Fibroblast of lung (primary cell): ENCODE measurements at regions not wholly inside any gene's neighbourhood (a gene's known extent, or its start where the extent isn't known, plus 50 kb on each side); places are given as distances from the start of the nearest gene placed in this dataset.
A peak's percentile ranks its signal among the peaks of the same experiment; 100 is the strongest.

Experiments
- DNase-seq, 2 donors: peaks; one replicate each; pipeline versions ENCODE4 v3.0.0 to v3.0.0-alpha.2; 2010; ENCODE audit warnings: low read depth in 2 of 2
- H2AFZ ChIP-seq: 2 replicates; pipeline ENCODE4 v1.5.1; 2012; ENCODE audit warnings: low read length, control low read depth, inconsistent platforms
- H3K27ac ChIP-seq: 2 replicates; pipeline ENCODE4 v1.5.1; 2011; ENCODE audit warnings: low read length, control low read depth; ENCODE audit not compliant: insufficient read depth
- H3K27me3 ChIP-seq: 2 replicates; pipeline ENCODE4 v1.5.1; 2011; ENCODE audit warnings: mild to moderate bottlenecking, low read length; ENCODE audit not compliant: control insufficient read depth, insufficient read depth
- H3K36me3 ChIP-seq: 2 replicates; pipeline ENCODE4 v1.5.1; 2011; ENCODE audit warnings: low read length; ENCODE audit not compliant: control insufficient read depth, insufficient read depth
- H3K4me1 ChIP-seq: 2 replicates; pipeline ENCODE4 v1.5.1; 2011; ENCODE audit warnings: low read length; ENCODE audit not compliant: control insufficient read depth, insufficient read depth; ENCODE audit errors: extremely low read depth
- H3K4me2 ChIP-seq: 2 replicates; pipeline ENCODE4 v1.5.1; 2011; ENCODE audit warnings: low read length, control low read depth; ENCODE audit not compliant: insufficient read depth; ENCODE audit errors: extremely low read depth
- H3K4me3 ChIP-seq, 4 experiments: fragments of 200-600 bp in 1 of 4; sonication (generic) in 1 of 4; replicated peaks in 1 of 4; 2 replicates each; pipeline ENCODE4 v1.5.1; 2011 to 2016; ENCODE audit warnings: low read length in 4 of 4, low read depth in 3 of 4, mild to moderate bottlenecking in 3 of 4, control low read depth in 2 of 4, inconsistent platforms in 1 of 4, mixed read lengths in 1 of 4; ENCODE audit not compliant: insufficient read depth in 1 of 4; ENCODE audit errors: control extremely low read depth in 1 of 4
- H3K79me2 ChIP-seq: 2 replicates; pipeline ENCODE4 v1.5.1; 2012; ENCODE audit warnings: mild to moderate bottlenecking, low read length, inconsistent platforms; ENCODE audit not compliant: control insufficient read depth, insufficient read depth
- H3K9ac ChIP-seq: 2 replicates; pipeline ENCODE4 v1.5.1; 2011; ENCODE audit warnings: mild to moderate bottlenecking, low read length, control low read depth; ENCODE audit not compliant: insufficient read depth
- H3K9me3 ChIP-seq: 2 replicates; pipeline ENCODE4 v1.5.1; 2012; ENCODE audit warnings: low read depth, low read length; ENCODE audit not compliant: control insufficient read depth, insufficient read depth
- H4K20me1 ChIP-seq: 2 replicates; pipeline ENCODE4 v1.5.1; 2011; ENCODE audit warnings: low read length; ENCODE audit not compliant: control insufficient read depth, insufficient read depth; ENCODE audit errors: extremely low read depth
- CTCF ChIP-seq, 2 donors: IDR thresholded peaks in 1 of 2; conservative IDR thresholded peaks in 1 of 2; 1 replicate in 1 of 2; 2 replicates in 1 of 2; pipeline ENCODE4 v1.5.1; 2011 to 2012; ENCODE audit warnings: low read length in 2 of 2, control low read depth in 1 of 2, inconsistent platforms in 1 of 2, low read depth in 1 of 2, mild to moderate bottlenecking in 1 of 2
- EZH2 ChIP-seq: IDR thresholded peaks from 2 replicates; pipeline ENCODE4 v1.5.1; 2012; ENCODE audit warnings: low read length, control low read depth, mild to moderate bottlenecking; ENCODE audit errors: missing control alignments

- Histone ChIP-seq H3K4me1 (peaks cover 31% of the 10 kb centered on the region), H2AFZ (no peak overlapping the region), H3K9ac (no peak overlapping the region), H3K27ac (peak overlapping the region; percentile 83), H3K79me2 (no peaks in the 10 kb centered on the region), H4K20me1 (no peaks in the 10 kb centered on the region), H3K4me3 (no peak overlapping the region), H3K36me3 (no peaks in the 10 kb centered on the region), H3K4me2 (no peak overlapping the region), H3K9me3 (no peaks in the 10 kb centered on the region), H3K27me3 (no peaks in the 10 kb centered on the region)
- DNase-seq = peak; percentile 86 to 97
- TF ChIP-seq EZH2 = no peak
These were observed 119.6 kb upstream of the FST start for GRCh38 chr5:53360811-53361210.

DNA sequence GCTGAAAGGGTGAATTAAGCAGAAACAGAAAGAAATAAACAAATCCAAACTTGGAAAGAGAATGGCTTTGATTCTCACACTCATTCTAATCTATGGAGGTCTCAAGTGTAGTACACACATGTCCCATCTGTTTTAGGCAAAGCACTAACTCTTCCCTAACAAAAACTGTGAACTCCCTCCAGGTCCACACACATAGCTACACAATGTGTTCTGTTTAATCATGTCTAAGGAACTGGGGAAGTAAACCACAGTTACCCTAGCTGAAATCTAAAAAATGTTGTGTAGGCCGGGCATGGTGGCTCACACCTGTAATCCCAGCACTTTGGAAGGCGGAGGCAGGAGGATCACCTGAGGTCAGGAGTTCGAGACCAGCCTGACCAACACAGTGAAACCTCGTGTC, 118.7 kb upstream of the FST start:
- Histone ChIP-seq H3K4me3 (no peak overlapping the region), H4K20me1 (no peaks in the 10 kb centered on the region), H3K36me3 (no peaks in the 10 kb centered on the region), H3K9ac (no peak overlapping the region), H3K27ac (peak overlapping the region; percentile 83), H3K4me1 (peaks cover 31% of the 10 kb centered on the region), H3K27me3 (no peaks in the 10 kb centered on the region), H3K9me3 (no peaks in the 10 kb centered on the region), H2AFZ (no peak overlapping the region), H3K79me2 (no peaks in the 10 kb centered on the region), H3K4me2 (peak overlapping the region; percentile 20)
- DNase-seq = peak in 1 of 2 donors; percentile 42
- TF ChIP-seq CTCF (conservative IDR thresholded peaks at IDR 0.05 in 1 of 2, IDR thresholded peaks at IDR 0.05 in 1 of 2; ENCODE audit: low read depth in 1 of 2, low read length in 2 of 2) (no peak), EZH2 (no peak)

DNA sequence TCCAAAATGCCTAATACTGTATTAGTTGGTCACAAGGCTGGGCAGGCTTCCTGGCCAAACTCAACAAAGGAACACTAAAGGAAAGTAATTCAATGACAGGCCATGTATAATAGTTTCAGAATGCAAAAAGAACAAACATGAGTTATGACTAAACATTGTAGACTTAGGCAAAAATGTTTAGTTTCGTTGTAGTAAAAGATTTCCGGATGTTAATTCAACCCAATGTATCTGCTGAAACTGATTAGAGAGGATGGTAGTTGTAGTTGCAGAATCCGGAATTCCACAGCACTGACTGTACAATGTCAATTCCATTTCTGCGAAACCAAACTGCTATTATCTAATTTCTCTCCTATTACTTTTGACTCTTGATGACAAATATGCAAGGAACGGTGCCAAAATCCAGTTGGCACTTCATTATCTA, 117.9 kb upstream of the FST start:
- DNase-seq = peak; percentile 91 to 98
- no peaks in the 10 kb centered on the region for H3K79me2 ChIP-seq
- H3K27me3 ChIP-seq = no peaks in the 10 kb centered on the region
- no peaks in the 10 kb centered on the region for H3K36me3 ChIP-seq
- no peak overlapping the region for H2AFZ ChIP-seq
- peak overlapping the region; percentile 83 for H3K27ac ChIP-seq
- H3K4me3 ChIP-seq = no peak overlapping the region
- no peak overlapping the region for H3K9ac ChIP-seq
- no peaks in the 10 kb centered on the region for H3K9me3 ChIP-seq
- peaks cover 31% of the 10 kb centered on the region for H3K4me1 ChIP-seq
- no peaks in the 10 kb centered on the region for H4K20me1 ChIP-seq
- TF ChIP-seq EZH2 (no peak), CTCF (conservative IDR thresholded peaks at IDR 0.05 in 1 of 2, IDR thresholded peaks at IDR 0.05 in 1 of 2; ENCODE audit: low read depth in 1 of 2, low read length in 2 of 2) (no peak)
- no peak overlapping the region for H3K4me2 ChIP-seq
